ENCODE measurements at regions not wholly inside any gene's neighbourhood (a gene's known extent, or its start where the extent isn't known, plus 50 kb on each side); places are given as distances from the start of the nearest gene placed in this dataset.
A peak's percentile ranks its signal among the peaks of the same experiment; 100 is the strongest.

DNA sequence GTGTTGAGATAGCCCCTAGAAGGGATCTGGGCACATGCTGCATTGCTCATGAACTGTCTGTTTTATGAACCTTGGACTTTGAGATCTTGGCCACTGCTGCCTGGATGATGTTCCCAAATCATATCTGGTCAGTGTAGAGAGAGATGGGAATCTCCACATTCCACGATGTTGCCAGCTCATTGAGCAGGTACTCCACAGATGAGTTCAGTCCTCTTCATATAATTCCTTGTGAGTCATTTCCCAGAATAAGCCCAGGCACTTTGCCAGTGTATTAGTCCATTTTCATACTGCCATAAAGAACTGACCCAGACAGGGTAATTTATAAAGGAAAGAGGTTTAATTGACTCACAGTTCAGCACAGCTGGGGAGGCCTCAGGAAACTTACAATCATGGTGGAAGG, 254.0 kb upstream of the RUNX1 start:
- Histone ChIP-seq H3K36me3 (no peaks in the 10 kb centered on the region), H3K9me3 (no peaks in the 10 kb centered on the region), H3K27ac (no peak overlapping the region), H3K4me3 (no peak overlapping the region), H3K4me1 (peaks cover 2 to 8% of the 10 kb centered on the region in 2 donors), H3K27me3 (no peaks in the 10 kb centered on the region)
- TF ChIP-seq, protein P1, sequence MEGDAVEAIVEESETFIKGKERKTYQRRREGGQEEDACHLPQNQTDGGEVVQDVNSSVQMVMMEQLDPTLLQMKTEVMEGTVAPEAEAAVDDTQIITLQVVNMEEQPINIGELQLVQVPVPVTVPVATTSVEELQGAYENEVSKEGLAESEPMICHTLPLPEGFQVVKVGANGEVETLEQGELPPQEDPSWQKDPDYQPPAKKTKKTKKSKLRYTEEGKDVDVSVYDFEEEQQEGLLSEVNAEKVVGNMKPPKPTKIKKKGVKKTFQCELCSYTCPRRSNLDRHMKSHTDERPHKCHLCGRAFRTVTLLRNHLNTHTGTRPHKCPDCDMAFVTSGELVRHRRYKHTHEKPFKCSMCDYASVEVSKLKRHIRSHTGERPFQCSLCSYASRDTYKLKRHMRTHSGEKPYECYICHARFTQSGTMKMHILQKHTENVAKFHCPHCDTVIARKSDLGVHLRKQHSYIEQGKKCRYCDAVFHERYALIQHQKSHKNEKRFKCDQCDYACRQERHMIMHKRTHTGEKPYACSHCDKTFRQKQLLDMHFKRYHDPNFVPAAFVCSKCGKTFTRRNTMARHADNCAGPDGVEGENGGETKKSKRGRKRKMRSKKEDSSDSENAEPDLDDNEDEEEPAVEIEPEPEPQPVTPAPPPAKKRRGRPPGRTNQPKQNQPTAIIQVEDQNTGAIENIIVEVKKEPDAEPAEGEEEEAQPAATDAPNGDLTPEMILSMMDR (IDR thresholded peaks at IDR 0.05 in 4 of 5, conservative IDR thresholded peaks at IDR 0.05 in 1 of 5) = no peak
- no peak for TF ChIP-seq POLR2A (IDR thresholded peaks at IDR 0.05)
- DNase-seq (no peak), ATAC-seq (peak; percentile 70 to 82)
- intact Hi-C loops (cut with DNase I; ENCODE audit: low total_unique reads) (no loop called here), in situ Hi-C loops (cut with MboI; ENCODE audit: low sequenced_read_pairs in 4 of 4) (no loop called here)

DNA sequence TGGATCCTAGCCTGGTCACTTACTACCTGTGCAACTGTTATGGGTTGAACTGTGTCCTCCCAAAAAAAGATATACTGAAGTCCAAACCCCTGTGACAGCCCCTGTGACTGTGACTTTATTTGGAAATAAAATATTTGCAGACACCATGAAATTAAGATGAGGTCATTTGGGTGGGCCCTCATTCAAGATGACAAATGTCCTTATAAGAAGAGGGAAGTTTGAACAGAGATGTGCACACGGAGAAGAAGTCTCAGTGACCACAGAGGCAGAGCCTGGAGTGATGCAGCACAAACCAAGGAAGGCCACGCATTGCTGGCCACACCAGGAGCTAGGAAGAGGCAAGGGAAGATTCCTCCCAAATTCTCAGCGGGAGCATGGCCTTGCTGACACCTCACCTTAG, 249.7 kb upstream of the RUNX1 start:
- no peak for DNase-seq
- TF ChIP-seq, protein P1 (IDR thresholded peaks at IDR 0.05 in 4 of 5, conservative IDR thresholded peaks at IDR 0.05 in 1 of 5) = no peak
- no peak for TF ChIP-seq POLR2A (IDR thresholded peaks at IDR 0.05)
- H3K27me3 ChIP-seq = no peaks in the 10 kb centered on the region
- no peak for ATAC-seq
- in situ Hi-C loops (cut with MboI; ENCODE audit: low sequenced_read_pairs in 4 of 4) = no loop called here
- no peaks in the 10 kb centered on the region for H3K36me3 ChIP-seq
- no peak overlapping the region for H3K27ac ChIP-seq
- no peaks in the 10 kb centered on the region for H3K9me3 ChIP-seq
- peaks cover 12 to 15% of the 10 kb centered on the region in 2 donors for H3K4me1 ChIP-seq
- intact Hi-C loops (cut with DNase I; ENCODE audit: low total_unique reads) = no loop called here
- H3K4me3 ChIP-seq = no peak overlapping the region

DNA sequence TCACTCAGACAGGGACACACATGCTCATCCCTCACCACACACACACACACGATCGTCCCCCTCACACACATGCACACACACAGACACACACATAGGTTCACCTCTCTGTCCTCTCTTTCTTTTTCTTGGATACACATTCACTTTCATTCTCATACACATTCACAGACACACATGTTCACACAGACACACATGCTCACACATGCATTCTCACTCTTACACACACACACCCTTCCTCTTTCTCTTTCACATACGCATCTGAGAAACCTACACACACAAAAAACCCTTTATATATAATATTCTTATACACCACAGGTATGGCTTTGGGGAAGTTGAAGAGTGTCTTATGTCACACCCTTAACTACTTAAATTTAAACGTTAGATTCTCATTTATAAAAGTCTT, 248.6 kb upstream of the RUNX1 start:
- Histone ChIP-seq H3K36me3 (no peaks in the 10 kb centered on the region), H3K9me3 (no peaks in the 10 kb centered on the region), H3K4me3 (no peak overlapping the region), H3K27ac (no peak overlapping the region), H3K27me3 (no peaks in the 10 kb centered on the region), H3K4me1 (peaks cover 7 to 11% of the 10 kb centered on the region in 2 donors)
- no peak for ATAC-seq
- in situ Hi-C loops (cut with MboI; ENCODE audit: low sequenced_read_pairs in 4 of 4) (no loop called here), intact Hi-C loops (cut with DNase I; ENCODE audit: low total_unique reads) (no loop called here)
- DNase-seq = no peak
- TF ChIP-seq POLR2A (IDR thresholded peaks at IDR 0.05) = no peak
- TF ChIP-seq, protein P1 (IDR thresholded peaks at IDR 0.05 in 4 of 5, conservative IDR thresholded peaks at IDR 0.05 in 1 of 5) = no peak

GRCh38 chr21:35294231-35294898, 245.3 kb upstream of the RUNX1 start:
- intact Hi-C loops (cut with DNase I; ENCODE audit: low total_unique reads) (no loop called here), in situ Hi-C loops (cut with MboI; ENCODE audit: low sequenced_read_pairs in 4 of 4) (no loop called here)
- DNase-seq (no peak), ATAC-seq (no peak)
- peaks cover 13 to 18% of the 10 kb centered on the region in 2 donors for H3K4me1 ChIP-seq
- H3K9me3 ChIP-seq = no peaks in the 10 kb centered on the region
- no peak overlapping the region for H3K4me3 ChIP-seq
- H3K36me3 ChIP-seq = no peaks in the 10 kb centered on the region
- H3K27me3 ChIP-seq = no peaks in the 10 kb centered on the region
- TF ChIP-seq POLR2A (IDR thresholded peaks at IDR 0.05) = no peak
- TF ChIP-seq, protein P1 (IDR thresholded peaks at IDR 0.05 in 4 of 5, conservative IDR thresholded peaks at IDR 0.05 in 1 of 5) = no peak
- no peak overlapping the region for H3K27ac ChIP-seq
